Neural cell (in vitro differentiated cells): ENCODE measurements at regions not wholly inside any gene's neighbourhood (a gene's known extent, or its start where the extent isn't known, plus 50 kb on each side); places are given as distances from the start of the nearest gene placed in this dataset.

Experiments
- CTCF ChIP-seq: fragments of 450-650 bp; IDR thresholded peaks from 2 replicates; pipeline ENCODE4 v1.5.1; 2014; ENCODE audit warnings: antibody characterized with exemption, mild to moderate bottlenecking, moderate library complexity; ENCODE audit not compliant: poor library complexity, severe bottlenecking
- EP300 ChIP-seq: fragments of 450-650 bp; conservative IDR thresholded peaks from 2 replicates; pipeline ENCODE4 v1.6.1; 2014; ENCODE audit warnings: antibody characterized with exemption, mild to moderate bottlenecking, moderate library complexity; ENCODE audit not compliant: poor library complexity, severe bottlenecking
- EZH2 ChIP-seq: fragments of 200-600, 300-800 bp; shearing (Covaris generic), sonication (generic); IDR thresholded peaks from 2 replicates; pipeline ENCODE4 v1.6.1; 2014; ENCODE audit warnings: antibody characterized with exemption, low read length, borderline replicate concordance, mild to moderate bottlenecking; ENCODE audit not compliant: insufficient read depth, poor library complexity, severe bottlenecking
- MXI1 ChIP-seq: fragments of 450-650 bp; conservative IDR thresholded peaks from 2 replicates; pipeline ENCODE4 v1.6.1; 2014; ENCODE audit warnings: antibody characterized with exemption, mild to moderate bottlenecking; ENCODE audit not compliant: poor library complexity, severe bottlenecking
- POLR2AphosphoS5 ChIP-seq: IDR thresholded peaks from 2 replicates; pipeline ENCODE4 v1.6.1; 2012
- RAD21 ChIP-seq: fragments of 450-650 bp; conservative IDR thresholded peaks from 2 replicates; pipeline ENCODE4 v1.6.1; 2014; ENCODE audit warnings: antibody characterized with exemption, mild to moderate bottlenecking, moderate library complexity
- REST ChIP-seq: IDR thresholded peaks from 2 replicates; pipeline ENCODE4 v1.6.1; 2012; ENCODE audit warnings: borderline replicate concordance
- SMC3 ChIP-seq: fragments of 450-650 bp; conservative IDR thresholded peaks from 2 replicates; pipeline ENCODE4 v1.6.1; 2014; ENCODE audit warnings: antibody characterized with exemption, mild to moderate bottlenecking, moderate library complexity; ENCODE audit not compliant: poor library complexity
- TAF1 ChIP-seq: IDR thresholded peaks from 2 replicates; pipeline ENCODE4 v1.6.1; 2012; ENCODE audit warnings: low read depth

DNA sequence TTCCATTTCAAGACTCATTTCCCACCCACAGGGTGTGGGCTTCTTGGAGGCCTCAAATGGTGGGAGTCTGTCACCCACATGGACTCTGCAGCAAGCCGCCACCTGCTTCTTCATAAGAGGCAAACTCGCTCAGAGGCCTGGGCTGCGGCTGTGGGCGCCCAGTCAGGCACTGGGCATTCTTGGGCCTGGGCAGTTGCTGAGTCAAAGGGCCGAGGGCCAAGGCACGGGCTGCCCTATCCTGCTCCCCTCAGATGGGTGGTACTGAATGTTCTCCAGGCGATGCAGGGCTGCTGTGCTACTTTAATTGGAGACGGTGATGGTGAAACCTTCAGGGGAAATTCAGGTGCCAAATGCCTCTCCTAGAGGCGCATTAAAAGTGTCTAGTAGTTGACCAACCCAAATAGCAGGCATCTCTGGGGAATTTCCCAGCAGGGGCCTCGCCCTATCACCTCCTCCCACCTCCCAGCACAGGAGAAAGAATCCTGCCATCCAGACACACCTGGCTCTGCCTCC is 57.9 kb downstream of the MAFB start:
- TF ChIP-seq CTCF (no peak), EZH2 (no peak), POLR2AphosphoS5 (no peak), RAD21 (no peak), SMC3 (no peak), EP300 (no peak), REST (no peak), MXI1 (no peak), TAF1 (no peak)
